ENCODE measurements at regions not wholly inside any gene's neighbourhood (a gene's known extent, or its start where the extent isn't known, plus 50 kb on each side); places are given as distances from the start of the nearest gene placed in this dataset.

GRCh38 chr1:31497601-31498000, 78.7 kb upstream of the TINAGL1 start:
- no peak overlapping the region for H3K4me3 ChIP-seq (ENCODE audit: low read depth, low read length)
- TF ChIP-seq CTCF (IDR thresholded peaks at IDR 0.05; ENCODE audit: insufficient read depth, low read length, missing control alignments), result no peak
- ChIA-PET POLR2A (no interaction called here), CTCF (no interaction called here)
- peak; percentile 51 for DNase-seq (ENCODE audit: low read depth, low spot score)

GRCh38 chr1:31498376-31499040, 77.8 kb upstream of the TINAGL1 start:
- H3K4me3 ChIP-seq (ENCODE audit: low read depth, low read length), result no peak overlapping the region
- ChIA-PET CTCF (interaction anchor here (2.4 kb wide), 1 partner anchor 10 kb away, joined by 9 read pairs; no protein-coding TSS in a partner anchor), POLR2A (no interaction called here)
- DNase-seq (ENCODE audit: low read depth, low spot score), result no peak
- TF ChIP-seq CTCF (IDR thresholded peaks at IDR 0.05; ENCODE audit: insufficient read depth, low read length, missing control alignments), result no peak

GRCh38 chr1:31501505-31501904, 74.8 kb upstream of the TINAGL1 start:
- POLR2A ChIA-PET, result no interaction called here
- no peak for DNase-seq (ENCODE audit: low read depth, low spot score)
- CTCF ChIA-PET, result interaction anchor here (0.6 kb wide), 1 partner anchor 107 kb away, joined by 3 read pairs; no protein-coding TSS in a partner anchor

GRCh38 chr1:31502253-31502652, 74.1 kb upstream of the TINAGL1 start:
- H3K4me3 ChIP-seq (ENCODE audit: low read depth, low read length), result no peak overlapping the region
- ChIA-PET POLR2A (no interaction called here), CTCF (no interaction called here)
- no peak for TF ChIP-seq CTCF (IDR thresholded peaks at IDR 0.05; ENCODE audit: insufficient read depth, low read length, missing control alignments)
- DNase-seq (ENCODE audit: low read depth, low spot score), result no peak

More at GRCh38 chr1:31501505-31501904, 74.8 kb upstream of the TINAGL1 start:
- H3K4me3 ChIP-seq (ENCODE audit: low read depth, low read length), result no peak overlapping the region
- TF ChIP-seq CTCF (IDR thresholded peaks at IDR 0.05; ENCODE audit: insufficient read depth, low read length, missing control alignments), result peak; percentile 14

- no peak for DNase-seq (ENCODE audit: low read depth, low spot score)
- ChIA-PET POLR2A (no interaction called here), CTCF (no interaction called here)
- TF ChIP-seq CTCF (IDR thresholded peaks at IDR 0.05; ENCODE audit: insufficient read depth, low read length, missing control alignments), result no peak
- H3K4me3 ChIP-seq (ENCODE audit: low read depth, low read length), result no peak overlapping the region
Measured at GRCh38 chr1:31502926-31503511, 73.3 kb upstream of the TINAGL1 start.

GRCh38 chr1:31503570-31503969, 72.7 kb upstream of the TINAGL1 start:
- H3K4me3 ChIP-seq (ENCODE audit: low read depth, low read length), result no peak overlapping the region
- no peak for DNase-seq (ENCODE audit: low read depth, low spot score)
- POLR2A ChIA-PET, result no interaction called here
- CTCF ChIA-PET, result no interaction called here
- no peak for TF ChIP-seq CTCF (IDR thresholded peaks at IDR 0.05; ENCODE audit: insufficient read depth, low read length, missing control alignments)

Measured in AG04449 (cell line).